GM23338 (cell line): ENCODE measurements at regions not wholly inside any gene's neighbourhood (a gene's known extent, or its start where the extent isn't known, plus 50 kb on each side); places are given as distances from the start of the nearest gene placed in this dataset.

Experiments
- ATAC-seq: fragments of 200-7000 bp; cut with Tn5 transposase; 3 replicates; pipeline ENCODE4 v1.9.1; 2020
- DNase-seq: peaks from one replicate; pipeline ENCODE4 v3.0.0-alpha.2; 2015; ENCODE audit warnings: low spot score
- H2AFZ ChIP-seq: fragments of 200-600 bp; sonication (generic); 2 replicates; pipeline ENCODE4 v1.8.0; 2016; ENCODE audit warnings: antibody characterized with exemption, mild to moderate bottlenecking, moderate library complexity
- H3F3A ChIP-seq: fragments of 200-600 bp; sonication (generic); replicated peaks from 2 replicates; pipeline ENCODE4 v1.8.0; 2017; ENCODE audit warnings: antibody characterized with exemption, mixed run types, low read depth
- H3K27ac ChIP-seq: fragments of 200-600 bp; sonication (generic); 2 replicates; pipeline ENCODE4 v1.6.1; 2016; ENCODE audit warnings: low read depth
- H3K27me3 ChIP-seq: fragments of 200-600 bp; sonication (generic); 2 replicates; pipeline ENCODE4 v1.8.0; 2016; ENCODE audit warnings: mild to moderate bottlenecking, mixed run types, moderate library complexity; ENCODE audit not compliant: insufficient read depth
- H3K36me3 ChIP-seq: fragments of 200-600 bp; sonication (generic); 2 replicates; pipeline ENCODE4 v1.8.0; 2016; ENCODE audit warnings: mild to moderate bottlenecking; ENCODE audit not compliant: insufficient read depth
- H3K4me1 ChIP-seq: fragments of 200-600 bp; sonication (generic); 2 replicates; pipeline ENCODE4 v1.8.0; 2016; ENCODE audit warnings: mild to moderate bottlenecking, moderate library complexity; ENCODE audit not compliant: insufficient read depth
- H3K4me2 ChIP-seq: fragments of 200-600 bp; sonication (generic); 2 replicates; pipeline ENCODE4 v1.7.1; 2017; ENCODE audit warnings: mixed run types
- H3K4me3 ChIP-seq: fragments of 200-600 bp; sonication (generic); 2 replicates; pipeline ENCODE4 v1.6.1; 2016; ENCODE audit warnings: mixed run types
- H3K79me2 ChIP-seq: fragments of 200-600 bp; sonication (generic); replicated peaks from 2 replicates; pipeline ENCODE4 v1.8.0; 2017; ENCODE audit warnings: mild to moderate bottlenecking; ENCODE audit not compliant: insufficient read depth
- H3K9me2 ChIP-seq: fragments of 200-600 bp; sonication (generic); 2 replicates; pipeline ENCODE4 v1.8.0; 2017; ENCODE audit not compliant: insufficient read depth
- H4K20me1 ChIP-seq: fragments of 200-600 bp; sonication (generic); replicated peaks from 2 replicates; pipeline ENCODE4 v1.8.0; 2017; ENCODE audit warnings: mild to moderate bottlenecking; ENCODE audit not compliant: insufficient read depth
- H3K27ac Mint-ChIP-seq: 2 replicates; pipeline ENCODE4 v1.8.0; 2020; ENCODE audit warnings: inconsistent platforms, mild to moderate bottlenecking, moderate library complexity, mixed read lengths
- H3K27me3 Mint-ChIP-seq: 3 replicates; pipeline ENCODE4 v1.8.0; 2022; ENCODE audit warnings: low read depth, mild to moderate bottlenecking, moderate library complexity, mixed read lengths, inconsistent platforms; ENCODE audit not compliant: insufficient read depth, poor library complexity
- H3K36me3 Mint-ChIP-seq: 3 replicates; pipeline ENCODE4 v1.8.0; 2021; ENCODE audit warnings: low read depth, mild to moderate bottlenecking, inconsistent platforms, moderate library complexity, mixed read lengths
- H3K4me1 Mint-ChIP-seq: 3 replicates; pipeline ENCODE4 v1.8.0; 2020; ENCODE audit warnings: mild to moderate bottlenecking, inconsistent platforms, mixed read lengths
- H3K4me3 Mint-ChIP-seq: 3 replicates; pipeline ENCODE4 v1.8.0; 2021; ENCODE audit warnings: moderate library complexity, mild to moderate bottlenecking, inconsistent platforms, mixed read lengths
- H3K9me3 Mint-ChIP-seq: 3 replicates; pipeline ENCODE4 v1.8.0; 2020; ENCODE audit warnings: moderate library complexity, mild to moderate bottlenecking, inconsistent platforms, mixed read lengths
- JUNB ChIP-seq: IDR thresholded peaks from one replicate; pipeline ENCODE4 v1.6.1; 2016; ENCODE audit warnings: antibody characterized with exemption; ENCODE audit not compliant: unreplicated experiment
- NANOG ChIP-seq: IDR thresholded peaks from 2 replicates; pipeline ENCODE4 v1.6.1; 2016; ENCODE audit warnings: antibody characterized with exemption, borderline replicate concordance
- POLR2AphosphoS5 ChIP-seq: IDR thresholded peaks from 2 replicates; pipeline ENCODE4 v1.6.1; 2016; ENCODE audit warnings: antibody characterized with exemption, low read depth
- STAT1 ChIP-seq: IDR thresholded peaks from one replicate; pipeline ENCODE4 v1.6.1; 2016; ENCODE audit warnings: antibody characterized with exemption; ENCODE audit not compliant: unreplicated experiment
- ZNF331 ChIP-seq: fragments of 250-450 bp; sonication (Bioruptor Pico); IDR thresholded peaks from 2 replicates; pipeline ENCODE4 v1.5.0; 2020; ENCODE audit warnings: low read depth, mild to moderate bottlenecking, moderate library complexity
- TF ChIP-seq, protein P1 (sequence below): fragments of 250-450 bp; sonication (Bioruptor Pico); IDR thresholded peaks from 2 replicates; pipeline ENCODE4 v1.5.0; 2020; ENCODE audit warnings: mild to moderate bottlenecking, moderate library complexity
- TF ChIP-seq, protein P2 (sequence below), 2 experiments: fragments of 200-600 bp in 1 of 2; sonication (generic) in 1 of 2; conservative IDR thresholded peaks; 2 replicates each; pipeline versions ENCODE4 v1.5.1 to v1.6.1; 2016 to 2017; ENCODE audit warnings: antibody characterized with exemption in 2 of 2, low read depth in 2 of 2, mild to moderate bottlenecking in 2 of 2, moderate library complexity in 1 of 2

DNA sequence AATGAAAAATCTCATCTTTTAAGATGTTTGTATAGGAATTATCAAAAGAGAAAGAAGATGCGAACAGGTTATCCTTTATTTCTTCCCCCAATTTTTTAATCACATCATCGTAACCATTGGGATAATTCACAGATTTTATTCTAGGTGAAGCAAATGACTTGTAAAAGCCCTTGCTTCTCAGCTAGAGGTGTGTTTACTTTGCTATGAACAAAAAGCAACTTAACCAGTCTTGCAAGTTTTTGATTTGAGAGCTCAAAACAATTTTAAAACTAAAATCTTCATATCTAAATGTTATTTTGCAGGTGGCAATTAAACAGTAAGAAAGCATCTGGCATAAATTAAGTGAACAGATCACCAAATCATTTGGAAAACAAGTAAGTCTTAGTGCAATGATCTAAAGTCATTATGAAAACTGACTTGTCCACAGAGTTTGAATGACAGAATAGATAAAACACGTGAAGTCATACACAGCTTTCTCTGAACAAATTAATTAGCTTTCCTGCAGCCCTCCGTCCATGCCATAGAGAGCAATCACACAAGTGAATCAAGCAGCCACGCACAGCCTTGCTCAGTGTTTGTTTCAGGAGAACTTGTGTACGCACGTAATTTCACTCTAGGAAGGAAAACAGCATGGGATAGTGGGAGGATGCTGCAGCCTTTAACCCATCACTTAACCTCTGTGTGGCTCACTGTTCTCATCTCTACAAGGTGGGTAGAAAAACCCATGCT, 85.0 kb upstream of the ZNF800 start (continued):
- TF ChIP-seq, protein P1, sequence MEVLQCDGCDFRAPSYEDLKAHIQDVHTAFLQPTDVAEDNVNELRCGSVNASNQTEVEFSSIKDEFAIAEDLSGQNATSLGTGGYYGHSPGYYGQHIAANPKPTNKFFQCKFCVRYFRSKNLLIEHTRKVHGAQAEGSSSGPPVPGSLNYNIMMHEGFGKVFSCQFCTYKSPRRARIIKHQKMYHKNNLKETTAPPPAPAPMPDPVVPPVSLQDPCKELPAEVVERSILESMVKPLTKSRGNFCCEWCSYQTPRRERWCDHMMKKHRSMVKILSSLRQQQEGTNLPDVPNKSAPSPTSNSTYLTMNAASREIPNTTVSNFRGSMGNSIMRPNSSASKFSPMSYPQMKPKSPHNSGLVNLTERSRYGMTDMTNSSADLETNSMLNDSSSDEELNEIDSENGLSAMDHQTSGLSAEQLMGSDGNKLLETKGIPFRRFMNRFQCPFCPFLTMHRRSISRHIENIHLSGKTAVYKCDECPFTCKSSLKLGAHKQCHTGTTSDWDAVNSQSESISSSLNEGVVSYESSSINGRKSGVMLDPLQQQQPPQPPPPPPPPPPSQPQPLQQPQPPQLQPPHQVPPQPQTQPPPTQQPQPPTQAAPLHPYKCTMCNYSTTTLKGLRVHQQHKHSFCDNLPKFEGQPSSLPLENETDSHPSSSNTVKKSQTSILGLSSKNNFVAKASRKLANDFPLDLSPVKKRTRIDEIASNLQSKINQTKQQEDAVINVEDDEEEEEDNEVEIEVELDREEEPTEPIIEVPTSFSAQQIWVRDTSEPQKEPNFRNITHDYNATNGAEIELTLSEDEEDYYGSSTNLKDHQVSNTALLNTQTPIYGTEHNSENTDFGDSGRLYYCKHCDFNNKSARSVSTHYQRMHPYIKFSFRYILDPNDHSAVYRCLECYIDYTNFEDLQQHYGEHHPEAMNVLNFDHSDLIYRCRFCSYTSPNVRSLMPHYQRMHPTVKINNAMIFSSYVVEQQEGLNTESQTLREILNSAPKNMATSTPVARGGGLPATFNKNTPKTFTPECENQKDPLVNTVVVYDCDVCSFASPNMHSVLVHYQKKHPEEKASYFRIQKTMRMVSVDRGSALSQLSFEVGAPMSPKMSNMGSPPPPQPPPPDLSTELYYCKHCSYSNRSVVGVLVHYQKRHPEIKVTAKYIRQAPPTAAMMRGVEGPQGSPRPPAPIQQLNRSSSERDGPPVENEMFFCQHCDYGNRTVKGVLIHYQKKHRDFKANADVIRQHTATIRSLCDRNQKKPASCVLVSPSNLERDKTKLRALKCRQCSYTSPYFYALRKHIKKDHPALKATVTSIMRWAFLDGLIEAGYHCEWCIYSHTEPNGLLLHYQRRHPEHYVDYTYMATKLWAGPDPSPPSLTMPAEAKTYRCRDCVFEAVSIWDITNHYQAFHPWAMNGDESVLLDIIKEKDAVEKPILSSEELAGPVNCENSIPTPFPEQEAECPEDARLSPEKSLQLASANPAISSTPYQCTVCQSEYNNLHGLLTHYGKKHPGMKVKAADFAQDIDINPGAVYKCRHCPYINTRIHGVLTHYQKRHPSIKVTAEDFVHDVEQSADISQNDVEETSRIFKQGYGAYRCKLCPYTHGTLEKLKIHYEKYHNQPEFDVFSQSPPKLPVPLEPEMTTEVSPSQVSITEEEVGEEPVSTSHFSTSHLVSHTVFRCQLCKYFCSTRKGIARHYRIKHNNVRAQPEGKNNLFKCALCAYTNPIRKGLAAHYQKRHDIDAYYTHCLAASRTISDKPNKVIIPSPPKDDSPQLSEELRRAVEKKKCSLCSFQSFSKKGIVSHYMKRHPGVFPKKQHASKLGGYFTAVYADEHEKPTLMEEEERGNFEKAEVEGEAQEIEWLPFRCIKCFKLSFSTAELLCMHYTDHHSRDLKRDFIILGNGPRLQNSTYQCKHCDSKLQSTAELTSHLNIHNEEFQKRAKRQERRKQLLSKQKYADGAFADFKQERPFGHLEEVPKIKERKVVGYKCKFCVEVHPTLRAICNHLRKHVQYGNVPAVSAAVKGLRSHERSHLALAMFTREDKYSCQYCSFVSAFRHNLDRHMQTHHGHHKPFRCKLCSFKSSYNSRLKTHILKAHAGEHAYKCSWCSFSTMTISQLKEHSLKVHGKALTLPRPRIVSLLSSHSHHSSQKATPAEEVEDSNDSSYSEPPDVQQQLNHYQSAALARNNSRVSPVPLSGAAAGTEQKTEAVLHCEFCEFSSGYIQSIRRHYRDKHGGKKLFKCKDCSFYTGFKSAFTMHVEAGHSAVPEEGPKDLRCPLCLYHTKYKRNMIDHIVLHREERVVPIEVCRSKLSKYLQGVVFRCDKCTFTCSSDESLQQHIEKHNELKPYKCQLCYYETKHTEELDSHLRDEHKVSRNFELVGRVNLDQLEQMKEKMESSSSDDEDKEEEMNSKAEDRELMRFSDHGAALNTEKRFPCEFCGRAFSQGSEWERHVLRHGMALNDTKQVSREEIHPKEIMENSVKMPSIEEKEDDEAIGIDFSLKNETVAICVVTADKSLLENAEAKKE (CRISPR knock-in tag) = no peak
- TF ChIP-seq STAT1 (no peak), ZNF331 (CRISPR knock-in tag) (no peak)

DNA sequence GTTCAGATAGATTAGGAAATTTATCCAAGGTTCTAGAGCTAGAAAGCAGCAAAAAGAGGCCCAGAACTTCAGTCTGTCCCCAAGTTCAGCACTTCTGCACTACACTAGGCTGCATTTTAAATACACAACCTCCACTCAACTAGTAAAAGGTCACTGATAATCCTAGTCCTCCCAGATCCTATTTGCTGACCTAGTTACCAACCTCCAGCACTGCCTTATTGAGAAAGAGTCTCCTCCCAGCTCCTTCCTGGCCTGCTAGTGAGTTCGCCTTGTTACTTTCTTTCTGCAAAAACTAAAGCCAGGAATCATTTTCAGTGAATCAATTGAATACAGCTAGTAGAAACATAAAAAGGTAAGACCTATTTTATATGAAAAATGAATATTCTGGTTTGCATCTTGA, 84.1 kb upstream of the ZNF800 start:
- no peaks in the 10 kb centered on the region for H3K9me3 Mint-ChIP-seq
- DNase-seq (peak; percentile 8), ATAC-seq (no peak; the same call in 2 of the 3 replicates)
- peaks cover 4% of the 10 kb centered on the region for H3K27me3 Mint-ChIP-seq
- H3K4me3 Mint-ChIP-seq = no peak overlapping the region
- Histone ChIP-seq H4K20me1 (no peaks in the 10 kb centered on the region), H3K4me1 (peaks cover 8% of the 10 kb centered on the region), H3K4me3 (no peak overlapping the region), H3K36me3 (no peaks in the 10 kb centered on the region), H3K4me2 (no peak overlapping the region), H3F3A (no peaks in the 10 kb centered on the region), H3K27ac (no peak overlapping the region), H2AFZ (no peak overlapping the region), H3K27me3 (peaks cover 4% of the 10 kb centered on the region; the same call in 1 of the 2 replicates), H3K79me2 (no peaks in the 10 kb centered on the region), H3K9me2 (no peaks in the 10 kb centered on the region)
- no peak overlapping the region for H3K27ac Mint-ChIP-seq
- no peaks in the 10 kb centered on the region for H3K36me3 Mint-ChIP-seq
- peaks cover 19% of the 10 kb centered on the region; the same call in 2 of the 3 replicates for H3K4me1 Mint-ChIP-seq
- TF ChIP-seq JUNB (no peak), NANOG (no peak), POLR2AphosphoS5 (no peak), STAT1 (no peak)
- TF ChIP-seq, protein P2, sequence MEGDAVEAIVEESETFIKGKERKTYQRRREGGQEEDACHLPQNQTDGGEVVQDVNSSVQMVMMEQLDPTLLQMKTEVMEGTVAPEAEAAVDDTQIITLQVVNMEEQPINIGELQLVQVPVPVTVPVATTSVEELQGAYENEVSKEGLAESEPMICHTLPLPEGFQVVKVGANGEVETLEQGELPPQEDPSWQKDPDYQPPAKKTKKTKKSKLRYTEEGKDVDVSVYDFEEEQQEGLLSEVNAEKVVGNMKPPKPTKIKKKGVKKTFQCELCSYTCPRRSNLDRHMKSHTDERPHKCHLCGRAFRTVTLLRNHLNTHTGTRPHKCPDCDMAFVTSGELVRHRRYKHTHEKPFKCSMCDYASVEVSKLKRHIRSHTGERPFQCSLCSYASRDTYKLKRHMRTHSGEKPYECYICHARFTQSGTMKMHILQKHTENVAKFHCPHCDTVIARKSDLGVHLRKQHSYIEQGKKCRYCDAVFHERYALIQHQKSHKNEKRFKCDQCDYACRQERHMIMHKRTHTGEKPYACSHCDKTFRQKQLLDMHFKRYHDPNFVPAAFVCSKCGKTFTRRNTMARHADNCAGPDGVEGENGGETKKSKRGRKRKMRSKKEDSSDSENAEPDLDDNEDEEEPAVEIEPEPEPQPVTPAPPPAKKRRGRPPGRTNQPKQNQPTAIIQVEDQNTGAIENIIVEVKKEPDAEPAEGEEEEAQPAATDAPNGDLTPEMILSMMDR (conservative IDR thresholded peaks at IDR 0.05; ENCODE audit: low read depth in 2 of 2) = no peak
- TF ChIP-seq, protein P1 (CRISPR knock-in tag) = no peak
